BJ (cell line): ENCODE measurements at regions not wholly inside any gene's neighbourhood (a gene's known extent, or its start where the extent isn't known, plus 50 kb on each side); places are given as distances from the start of the nearest gene placed in this dataset. TPM values are rescaled to one million over a fixed set of nuclear protein-coding genes. Genes with fewer than 3 reads are reported as not detected.

Source experiments
- CTCF ChIA-PET: fragments of 350-600 bp; formaldehyde crosslinking; extraction: SDS; loops from one replicate; lab custom pipeline; 2021; ENCODE audit warnings: antibody characterized with exemption, inconsistent platforms; lab: Yijun Ruan, JAX
- POLR2A ChIA-PET: fragments of 300-600 bp; sonication (Branson Sonifier 250); formaldehyde crosslinking; extraction: SDS; loops from one replicate; lab custom pipeline; 2021; ENCODE audit warnings: antibody characterized with exemption; lab: Charles Lee
- DNase-seq: peaks from one replicate; pipeline ENCODE4 v3.0.0-alpha.2; 2011; ENCODE audit warnings: low read depth
- H3K27me3 ChIP-seq: 2 replicates; pipeline ENCODE4 v1.6.0; 2011; ENCODE audit warnings: low read length; ENCODE audit not compliant: control insufficient read depth, insufficient read depth
- H3K36me3 ChIP-seq: 2 replicates; pipeline ENCODE4 v1.5.1; 2011; ENCODE audit warnings: low read length; ENCODE audit not compliant: control insufficient read depth, insufficient read depth
- H3K4me3 ChIP-seq: 2 replicates; pipeline ENCODE4 v1.5.1; 2011; ENCODE audit warnings: low read depth, mild to moderate bottlenecking, control low read depth, low read length
- small RNA-seq: library from RNA; depleted of rRNA; stranded (forward); fragments of <200 nt; gene quantifications from one replicate; pipeline ENCODE3, GENCODE V24; 2012; ENCODE audit warnings: low replicate concordance, low read depth; ENCODE audit not compliant: insufficient read length
- TF ChIP-seq, protein P1 (sequence below): IDR thresholded peaks from 2 replicates; pipeline ENCODE4 v1.5.1; 2011; ENCODE audit warnings: low read depth, mild to moderate bottlenecking, control low read depth, inconsistent platforms, low read length, moderate library complexity; ENCODE audit not compliant: insufficient read depth

DNA sequence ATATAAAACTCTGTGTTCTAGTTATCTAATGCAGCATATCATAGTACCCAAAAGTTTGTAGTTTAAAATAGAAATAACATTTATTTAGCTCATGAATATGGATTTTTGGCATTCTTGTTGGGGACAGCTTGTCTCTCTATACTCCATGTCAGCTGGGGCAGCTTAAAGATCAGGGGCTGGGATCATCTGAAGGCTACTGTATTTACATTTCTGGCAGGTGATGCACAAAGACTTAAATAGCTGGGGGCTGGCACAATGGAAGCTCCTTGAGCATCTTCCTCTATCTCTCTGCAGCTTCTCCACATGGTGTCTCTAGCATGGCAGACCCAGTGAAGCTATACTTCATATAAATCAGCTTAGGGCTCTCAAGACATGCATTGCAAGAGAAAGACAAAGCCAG is 55.6 kb upstream of the DAB1 start:
- Histone ChIP-seq H3K4me3 (no peak overlapping the region), H3K27me3 (no peaks in the 10 kb centered on the region), H3K36me3 (no peaks in the 10 kb centered on the region)
- TF ChIP-seq, protein P1, sequence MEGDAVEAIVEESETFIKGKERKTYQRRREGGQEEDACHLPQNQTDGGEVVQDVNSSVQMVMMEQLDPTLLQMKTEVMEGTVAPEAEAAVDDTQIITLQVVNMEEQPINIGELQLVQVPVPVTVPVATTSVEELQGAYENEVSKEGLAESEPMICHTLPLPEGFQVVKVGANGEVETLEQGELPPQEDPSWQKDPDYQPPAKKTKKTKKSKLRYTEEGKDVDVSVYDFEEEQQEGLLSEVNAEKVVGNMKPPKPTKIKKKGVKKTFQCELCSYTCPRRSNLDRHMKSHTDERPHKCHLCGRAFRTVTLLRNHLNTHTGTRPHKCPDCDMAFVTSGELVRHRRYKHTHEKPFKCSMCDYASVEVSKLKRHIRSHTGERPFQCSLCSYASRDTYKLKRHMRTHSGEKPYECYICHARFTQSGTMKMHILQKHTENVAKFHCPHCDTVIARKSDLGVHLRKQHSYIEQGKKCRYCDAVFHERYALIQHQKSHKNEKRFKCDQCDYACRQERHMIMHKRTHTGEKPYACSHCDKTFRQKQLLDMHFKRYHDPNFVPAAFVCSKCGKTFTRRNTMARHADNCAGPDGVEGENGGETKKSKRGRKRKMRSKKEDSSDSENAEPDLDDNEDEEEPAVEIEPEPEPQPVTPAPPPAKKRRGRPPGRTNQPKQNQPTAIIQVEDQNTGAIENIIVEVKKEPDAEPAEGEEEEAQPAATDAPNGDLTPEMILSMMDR = no peak
- POLR2A ChIA-PET = interaction anchor here (0.6 kb wide), 1 partner anchor 918 kb away, joined by 3 read pairs; no protein-coding TSS in a partner anchor
- CTCF ChIA-PET = interaction anchor here (1.0 to 1.3 kb wide), 3 partner anchors 11 to 55 kb away, joined by 3 to 4 read pairs (median 3); partner anchors contain the start of gene DAB1
- no peak for DNase-seq

DNA sequence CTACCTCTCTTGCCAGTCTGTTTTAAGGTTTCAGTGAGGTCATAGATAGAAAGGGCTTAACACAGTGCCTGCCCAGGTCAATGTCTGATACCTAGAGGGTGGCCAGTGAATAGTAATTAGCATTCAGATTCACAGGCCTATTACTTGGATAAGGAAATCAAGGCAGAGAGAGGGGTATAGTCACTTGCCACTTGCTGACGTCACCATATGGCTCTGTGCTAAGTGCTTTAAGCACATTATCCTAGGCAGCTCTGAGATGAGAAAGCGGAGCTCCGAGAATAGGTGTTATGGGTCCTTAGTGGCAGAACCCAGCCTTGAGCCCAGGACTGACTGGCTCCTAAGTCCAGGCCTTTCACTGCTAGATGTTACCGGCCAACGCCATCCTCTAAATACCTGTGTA is 51.5 kb upstream of the DAB1 start:
- H3K27me3 ChIP-seq = no peaks in the 10 kb centered on the region
- H3K36me3 ChIP-seq = no peaks in the 10 kb centered on the region
- TF ChIP-seq, protein P1 = no peak
- no peak for DNase-seq
- CTCF ChIA-PET = interaction anchor here (1.2 kb wide), 1 partner anchor 13 kb away, joined by 3 read pairs; no protein-coding TSS in a partner anchor
- POLR2A ChIA-PET = interaction anchor here (0.7 kb wide), 1 partner anchor 75 kb away, joined by 17 read pairs; no protein-coding TSS in a partner anchor
- H3K4me3 ChIP-seq = no peak overlapping the region

DNA sequence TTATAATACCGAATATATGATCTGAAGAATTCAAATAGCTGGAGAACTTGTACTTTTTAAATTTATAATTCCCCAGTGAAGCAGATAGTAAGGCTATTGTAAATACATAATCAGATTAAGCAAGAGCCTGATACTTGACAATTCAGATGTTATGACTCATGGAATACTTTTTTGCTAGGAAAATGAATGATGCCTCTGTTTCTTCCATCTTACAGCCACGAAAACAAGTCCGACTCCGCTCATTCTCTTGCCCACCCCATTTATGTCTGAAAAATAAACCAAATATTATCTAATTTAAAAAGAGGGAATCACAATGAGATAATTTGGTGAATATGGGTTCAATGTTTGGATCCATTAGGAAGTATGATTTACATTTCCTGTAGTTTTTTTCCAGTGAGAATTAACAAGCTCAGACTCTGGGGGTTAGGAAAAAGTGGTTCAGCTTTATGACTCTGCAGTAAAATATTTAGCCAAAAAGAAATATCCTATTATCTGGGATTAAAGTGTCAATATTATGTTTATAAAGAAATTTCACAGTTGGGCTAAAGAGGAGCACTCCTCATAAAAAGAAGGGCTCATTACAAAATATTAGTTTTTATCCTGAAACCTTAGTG is 50.4 kb upstream of the DAB1 start:
- POLR2A ChIA-PET = no interaction called here

More for the DNA sequence above, 50.4 kb upstream of the DAB1 start:
- no peak overlapping the region for H3K4me3 ChIP-seq
- no peak for DNase-seq
- H3K36me3 ChIP-seq = no peaks in the 10 kb centered on the region
- CTCF ChIA-PET = no interaction called here
- H3K27me3 ChIP-seq = no peaks in the 10 kb centered on the region
- TF ChIP-seq, protein P1 = no peak

Small RNAs in the stretch of these regions (small RNA-seq; reads per million reads assigned to genes)
- gene AL445193.1 = not detected
